Neuronal stem cell (in vitro differentiated cells): ENCODE measurements at regions not wholly inside any gene's neighbourhood (a gene's known extent, or its start where the extent isn't known, plus 50 kb on each side); places are given as distances from the start of the nearest gene placed in this dataset.

Experiments used
- DNase-seq: peaks from one replicate; pipeline ENCODE4 v3.0.0-alpha.2; 2013; ENCODE audit warnings: low spot score
- H2AFZ ChIP-seq: one replicate; pipeline ENCODE4 v1.6.1; 2013; ENCODE audit warnings: mild to moderate bottlenecking, low read length, inconsistent platforms
- H2AK5ac ChIP-seq: 2 replicates; pipeline ENCODE4 v1.6.1; 2013; ENCODE audit warnings: low read depth, mild to moderate bottlenecking, inconsistent platforms, low read length, moderate library complexity, mixed read lengths
- H2BK120ac ChIP-seq: 2 replicates; pipeline ENCODE4 v1.6.1; 2013; ENCODE audit warnings: low read depth, mild to moderate bottlenecking, inconsistent platforms, low read length, moderate library complexity, mixed read lengths
- H2BK12ac ChIP-seq: one replicate; pipeline ENCODE4 v1.6.1; 2013; ENCODE audit warnings: low read length, inconsistent platforms
- H2BK15ac ChIP-seq: 2 replicates; pipeline ENCODE4 v1.6.1; 2013; ENCODE audit warnings: mild to moderate bottlenecking, low read length, inconsistent platforms, mixed read lengths
- H2BK5ac ChIP-seq: one replicate; pipeline ENCODE4 v1.6.1; 2013; ENCODE audit warnings: inconsistent platforms, mild to moderate bottlenecking, low read length, moderate library complexity
- H3K14ac ChIP-seq: one replicate; pipeline ENCODE4 v1.6.1; 2013; ENCODE audit warnings: low read length, inconsistent platforms
- H3K18ac ChIP-seq: 2 replicates; pipeline ENCODE4 v1.6.1; 2013; ENCODE audit warnings: low read length, inconsistent platforms
- H3K23ac ChIP-seq: 2 replicates; pipeline ENCODE4 v1.6.1; 2013; ENCODE audit warnings: low read depth, mild to moderate bottlenecking, mixed read lengths, low read length, inconsistent platforms; ENCODE audit not compliant: poor library complexity
- H3K27ac ChIP-seq: replicated peaks from 3 replicates; pipeline ENCODE4 v1.5.1; 2013; ENCODE audit warnings: low read length, inconsistent platforms
- H3K27me3 ChIP-seq, 3 experiments: 2 replicates each; pipeline ENCODE4 v1.6.1; 2013; ENCODE audit warnings: low read length in 3 of 3, mild to moderate bottlenecking in 2 of 3, inconsistent platforms in 1 of 3, low read depth in 1 of 3, mixed read lengths in 1 of 3, moderate library complexity in 1 of 3; ENCODE audit not compliant: control insufficient read depth in 3 of 3, insufficient read depth in 3 of 3
- H3K36me3 ChIP-seq, 2 donors: replicated peaks in 1 of 2; 2 replicates each; pipeline ENCODE4 v1.6.1; 2013; ENCODE audit warnings: low read length in 2 of 2; ENCODE audit not compliant: control insufficient read depth in 2 of 2, insufficient read depth in 2 of 2
- H3K4ac ChIP-seq: 2 replicates; pipeline ENCODE4 v1.6.1; 2013; ENCODE audit warnings: inconsistent platforms, mild to moderate bottlenecking, low read length, moderate library complexity
- H3K4me1 ChIP-seq, 2 donors: 1 replicate in 1 of 2; 2 replicates in 1 of 2; pipeline ENCODE4 v1.6.1; 2013; ENCODE audit warnings: low read length in 2 of 2, low read depth in 1 of 2; ENCODE audit not compliant: control insufficient read depth in 2 of 2, insufficient read depth in 1 of 2
- H3K4me2 ChIP-seq: one replicate; pipeline ENCODE4 v1.6.1; 2013; ENCODE audit warnings: mild to moderate bottlenecking, low read length, inconsistent platforms; ENCODE audit not compliant: insufficient read depth, poor library complexity, severe bottlenecking
- H3K4me3 ChIP-seq, 2 donors: 2 replicates each; pipeline ENCODE4 v1.5.1; 2013; ENCODE audit warnings: low read length in 2 of 2, mild to moderate bottlenecking in 2 of 2, inconsistent platforms in 1 of 2, moderate library complexity in 1 of 2
- H3K79me1 ChIP-seq: one replicate; pipeline ENCODE4 v1.6.1; 2013; ENCODE audit warnings: low read depth, mild to moderate bottlenecking, inconsistent platforms, low read length, moderate library complexity
- H3K9ac ChIP-seq: one replicate; pipeline ENCODE4 v1.6.1; 2013; ENCODE audit warnings: mild to moderate bottlenecking, low read depth, low read length, inconsistent platforms; ENCODE audit not compliant: poor library complexity
- H3K9me3 ChIP-seq, 2 donors: replicated peaks in 1 of 2; 2 replicates each; pipeline versions ENCODE3 to v1.6.1; 2013; ENCODE audit warnings: low read length in 2 of 2, mild to moderate bottlenecking in 2 of 2, inconsistent platforms in 1 of 2, low read depth in 1 of 2, mixed read lengths in 1 of 2, moderate library complexity in 1 of 2; ENCODE audit not compliant: control insufficient read depth in 2 of 2, insufficient read depth in 1 of 2
- H4K8ac ChIP-seq: one replicate; pipeline ENCODE4 v1.6.1; 2013; ENCODE audit warnings: low read depth, mild to moderate bottlenecking, inconsistent platforms, low read length, moderate library complexity
- H4K91ac ChIP-seq: one replicate; pipeline ENCODE4 v1.6.1; 2013; ENCODE audit warnings: low read length, low read depth, mild to moderate bottlenecking, inconsistent platforms; ENCODE audit not compliant: poor library complexity
- WGBS, 2 donors: extraction: QIAGEN DNeasy Blood & Tissue Kit; methylation state at CpG; one replicate each; pipeline ENCODE4 v1.1.7; 2013; ENCODE audit warnings: missing lambda C conversion rate in 2 of 2, mixed read lengths in 1 of 2; ENCODE audit not compliant: insufficient read length in 2 of 2, insufficient replicate concordance in 1 of 2; ENCODE audit errors: extremely low coverage in 2 of 2; 5-methylcytosine and 5-hydroxymethylcytosine counted together

DNA sequence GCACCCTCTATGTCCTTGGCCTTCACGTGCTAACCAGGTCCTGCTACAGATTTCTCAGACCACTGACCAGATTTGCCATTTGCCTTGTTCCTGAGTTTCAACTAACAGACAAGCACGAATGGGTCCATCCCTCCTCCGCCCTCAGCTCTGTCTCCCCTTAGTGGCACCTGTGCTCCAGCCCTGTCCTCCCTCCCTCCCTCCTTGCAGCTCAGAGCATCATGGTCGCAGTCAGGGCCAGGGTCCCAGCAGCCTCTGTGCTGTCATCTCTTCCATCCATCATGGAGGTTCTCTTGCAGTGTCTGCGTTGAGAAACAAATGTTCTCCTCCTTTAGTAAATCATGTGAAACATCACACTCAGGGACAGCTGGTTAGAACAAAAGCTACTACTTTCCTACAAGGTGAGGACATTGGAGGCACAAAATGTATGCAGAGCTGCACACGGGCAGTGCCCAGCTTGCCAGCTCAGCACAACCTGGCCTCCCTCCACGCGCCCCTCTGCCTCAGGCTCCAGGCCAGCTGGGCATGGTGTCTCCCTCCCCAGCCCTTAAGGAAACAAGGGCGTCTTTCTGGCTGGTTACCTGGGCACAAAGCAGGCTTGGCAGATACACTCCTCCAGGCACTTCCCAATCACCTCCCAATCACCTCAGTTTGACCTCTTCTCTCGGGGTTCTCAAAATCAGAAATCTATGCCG, 79.5 kb upstream of the ATP6AP2 start:
- no peak overlapping the region for H3K4me2 ChIP-seq
- H3K14ac ChIP-seq, result no peak overlapping the region
- H3K27ac ChIP-seq, result no peak overlapping the region
- H4K91ac ChIP-seq, result no peak overlapping the region
- no peak overlapping the region for H2BK15ac ChIP-seq
- no peaks in the 10 kb centered on the region for H3K36me3 ChIP-seq
- WGBS, 2 donors, result no CpG with 5 or more reads among the region's 11 CpGs
- H2BK12ac ChIP-seq, result no peak overlapping the region
- H3K79me1 ChIP-seq, result no peaks in the 10 kb centered on the region
- H3K27me3 ChIP-seq, result peaks cover 0 to 13% (median 0%) of the 10 kb centered on the region in 3 experiments
- no peak for DNase-seq
- no peak overlapping the region for H2AFZ ChIP-seq
- no peak overlapping the region for H3K23ac ChIP-seq
- H3K18ac ChIP-seq, result no peak overlapping the region
- no peak overlapping the region for H2BK120ac ChIP-seq
- no peak overlapping the region for H3K4ac ChIP-seq
- no peak overlapping the region for H2BK5ac ChIP-seq
- no peak overlapping the region for H3K4me3 ChIP-seq
- no peaks in the 10 kb centered on the region for H3K9me3 ChIP-seq
- no peak overlapping the region for H4K8ac ChIP-seq
- no peak overlapping the region for H2AK5ac ChIP-seq
- no peak overlapping the region for H3K9ac ChIP-seq
- no peaks in the 10 kb centered on the region for H3K4me1 ChIP-seq

DNA sequence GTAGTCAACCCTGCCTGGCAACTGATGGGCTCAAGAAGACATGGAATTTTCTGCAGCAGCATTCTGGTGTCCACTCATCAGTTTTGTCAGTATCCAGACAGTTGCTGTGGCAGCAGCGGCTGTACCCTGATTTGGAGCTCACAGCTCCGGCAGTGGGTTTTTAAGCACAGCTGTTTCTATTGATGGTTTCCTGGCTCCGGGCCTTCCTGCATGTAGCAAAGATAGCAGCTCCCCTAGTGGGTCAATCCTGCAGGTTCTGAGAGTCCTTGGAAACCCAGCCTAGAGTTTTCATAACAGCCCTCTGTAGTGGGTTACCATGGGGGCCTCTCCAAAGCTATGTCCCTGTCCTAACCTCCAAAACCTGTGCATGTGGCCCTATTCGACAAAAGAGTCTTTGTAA, 84.0 kb upstream of the ATP6AP2 start:
- Histone ChIP-seq H2BK12ac (no peak overlapping the region), H3K23ac (no peak overlapping the region), H3K79me1 (no peaks in the 10 kb centered on the region), H2BK120ac (no peak overlapping the region), H3K18ac (no peak overlapping the region), H3K27me3 (peaks cover 0 to 16% (median 0%) of the 10 kb centered on the region in 3 experiments), H3K9ac (no peak overlapping the region), H2AK5ac (no peak overlapping the region), H3K4ac (no peak overlapping the region), H3K4me1 (no peaks in the 10 kb centered on the region), H2BK5ac (no peak overlapping the region), H3K4me2 (no peak overlapping the region), H2AFZ (no peak overlapping the region), H3K27ac (no peak overlapping the region), H3K14ac (no peak overlapping the region), H4K8ac (no peak overlapping the region), H4K91ac (no peak overlapping the region), H2BK15ac (no peak overlapping the region), H3K4me3 (no peak overlapping the region), H3K9me3 (no peaks in the 10 kb centered on the region), H3K36me3 (no peaks in the 10 kb centered on the region)
- WGBS, 2 donors, result no CpG with 5 or more reads among the region's 4 CpGs
- DNase-seq, result no peak

DNA sequence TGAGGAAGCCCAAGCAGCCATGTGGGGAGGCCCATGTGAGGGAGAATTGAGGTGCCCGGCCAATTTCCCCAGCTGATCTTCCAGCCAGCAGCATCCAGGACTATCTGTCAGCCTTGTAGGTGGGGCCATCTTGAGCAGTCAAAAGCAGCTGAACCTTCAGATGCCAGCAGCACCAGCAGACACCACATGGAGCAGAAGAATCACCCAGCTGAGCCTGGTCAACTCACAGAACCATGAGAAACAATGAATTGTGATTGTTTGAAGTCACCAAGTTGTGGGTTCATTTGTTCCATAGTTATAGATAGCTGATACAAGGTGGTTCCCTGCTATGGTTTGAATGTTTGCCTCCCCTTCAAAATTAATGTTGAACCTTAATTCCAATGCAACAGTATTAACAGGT, 85.1 kb upstream of the ATP6AP2 start:
- no peak overlapping the region for H3K9ac ChIP-seq
- no peak overlapping the region for H2BK12ac ChIP-seq
- no peak overlapping the region for H2BK15ac ChIP-seq
- H4K8ac ChIP-seq, result no peak overlapping the region
- H2BK5ac ChIP-seq, result no peak overlapping the region
- no peak overlapping the region for H3K4ac ChIP-seq
- no peak overlapping the region for H3K14ac ChIP-seq
- no peaks in the 10 kb centered on the region for H3K79me1 ChIP-seq
- H3K4me1 ChIP-seq, result no peaks in the 10 kb centered on the region
- no peaks in the 10 kb centered on the region for H3K36me3 ChIP-seq
- no peak overlapping the region for H3K23ac ChIP-seq
- H2AFZ ChIP-seq, result no peak overlapping the region
- peaks cover 0 to 10% (median 0%) of the 10 kb centered on the region in 3 experiments for H3K27me3 ChIP-seq
- H3K4me3 ChIP-seq, result no peak overlapping the region
- no peak overlapping the region for H2BK120ac ChIP-seq
- H3K4me2 ChIP-seq, result no peak overlapping the region
- DNase-seq, result no peak
- H3K9me3 ChIP-seq, result no peaks in the 10 kb centered on the region
- no peak overlapping the region for H3K27ac ChIP-seq
- H4K91ac ChIP-seq, result no peak overlapping the region
- H2AK5ac ChIP-seq, result no peak overlapping the region
- no peak overlapping the region for H3K18ac ChIP-seq
- no CpG with 5 or more reads among the region's 1 CpG for WGBS, 2 donors

DNA sequence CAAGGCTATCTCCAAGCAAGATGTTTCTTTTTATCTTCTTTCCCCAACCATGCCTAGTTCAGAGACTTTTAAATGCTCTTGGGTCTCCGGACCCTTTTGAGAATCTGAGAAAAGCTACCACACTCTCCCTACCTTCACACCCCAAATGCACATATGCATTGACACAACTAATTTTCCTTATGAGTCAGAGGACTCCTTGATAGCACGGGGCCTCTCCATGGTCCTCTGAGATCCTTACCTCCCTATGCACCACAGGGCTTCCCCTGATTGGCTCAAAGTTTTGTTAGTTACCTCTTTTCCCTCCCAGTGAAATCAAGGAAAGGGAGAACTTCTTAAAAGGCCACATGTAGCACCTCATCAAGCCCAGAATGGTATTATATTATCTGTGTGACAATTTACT, 86.8 kb upstream of the ATP6AP2 start:
- Histone ChIP-seq H3K4me2 (no peak overlapping the region), H2BK5ac (no peak overlapping the region), H2AK5ac (no peak overlapping the region), H3K27me3 (peaks cover 0 to 10% (median 0%) of the 10 kb centered on the region in 3 experiments), H3K36me3 (no peaks in the 10 kb centered on the region), H3K4ac (no peak overlapping the region), H3K14ac (no peak overlapping the region), H3K4me3 (no peak overlapping the region), H3K27ac (no peak overlapping the region), H4K91ac (no peak overlapping the region), H2AFZ (no peak overlapping the region), H3K9me3 (no peaks in the 10 kb centered on the region), H2BK12ac (no peak overlapping the region), H3K18ac (no peak overlapping the region), H4K8ac (no peak overlapping the region), H3K4me1 (no peaks in the 10 kb centered on the region), H3K9ac (no peak overlapping the region), H3K23ac (no peak overlapping the region), H3K79me1 (no peaks in the 10 kb centered on the region), H2BK15ac (no peak overlapping the region), H2BK120ac (no peak overlapping the region)
- no peak for DNase-seq
- WGBS, 2 donors, result no CpG with 5 or more reads among the region's 2 CpGs
